ENCODE measurements at regions not wholly inside any gene's neighbourhood (a gene's known extent, or its start where the extent isn't known, plus 50 kb on each side); places are given as distances from the start of the nearest gene placed in this dataset.
A peak's percentile ranks its signal among the peaks of the same experiment; 100 is the strongest.

- Histone ChIP-seq H3K4me1 (ENCODE audit: control insufficient read depth, insufficient read depth, low read length) (no peaks in the 10 kb centered on the region; the same call in 1 of the 2 replicates), H3K9me3 (ENCODE audit: control insufficient read depth, insufficient read depth, low read length) (no peaks in the 10 kb centered on the region), H3K36me3 (ENCODE audit: control insufficient read depth, insufficient read depth, low read length) (no peaks in the 10 kb centered on the region), H3K4me3 (ENCODE audit: low read length) (no peak overlapping the region), H3K27ac (ENCODE audit: low read length) (no peak overlapping the region), H3K27me3 (ENCODE audit: control insufficient read depth, insufficient read depth, low read length) (no peaks in the 10 kb centered on the region)
- DNase-seq (ENCODE audit: low read depth, low spot score): no peak
- WGBS (ENCODE audit: insufficient coverage, insufficient read length): no CpG with 5 or more reads among the region's 6 CpGs
These were observed 659.4 kb downstream of the BCL11B start for GRCh38 chr14:98612434-98613200.

DNA sequence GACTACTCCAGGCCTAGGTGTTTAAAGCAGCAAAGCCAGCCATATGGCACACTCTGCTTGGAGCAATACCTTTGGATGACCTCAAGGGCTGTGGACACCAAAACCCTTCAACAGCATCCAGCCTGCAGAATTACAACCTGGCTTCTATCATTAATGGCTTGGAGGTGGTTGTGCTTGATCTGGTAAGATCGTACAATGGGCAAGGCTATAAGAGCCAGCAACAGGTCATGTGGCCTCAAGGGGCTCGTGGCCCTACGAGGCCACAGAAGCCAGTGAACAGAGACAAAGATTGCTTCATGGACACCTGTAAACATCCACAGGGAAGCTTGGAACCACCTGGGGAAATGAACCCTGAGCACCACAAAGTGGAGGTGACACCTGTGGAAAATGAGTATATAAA lies 657.3 kb downstream of the BCL11B start:
- Histone ChIP-seq H3K4me1 (ENCODE audit: control insufficient read depth, insufficient read depth, low read length) (no peaks in the 10 kb centered on the region; the same call in 1 of the 2 replicates), H3K36me3 (ENCODE audit: control insufficient read depth, insufficient read depth, low read length) (no peaks in the 10 kb centered on the region), H3K27me3 (ENCODE audit: control insufficient read depth, insufficient read depth, low read length) (no peaks in the 10 kb centered on the region), H3K4me3 (ENCODE audit: low read length) (no peak overlapping the region), H3K9me3 (ENCODE audit: control insufficient read depth, insufficient read depth, low read length) (no peaks in the 10 kb centered on the region), H3K27ac (ENCODE audit: low read length) (no peak overlapping the region)
- DNase-seq (ENCODE audit: low read depth, low spot score): no peak
- no CpG with 5 or more reads among the region's 3 CpGs for WGBS (ENCODE audit: insufficient coverage, insufficient read length)

DNA sequence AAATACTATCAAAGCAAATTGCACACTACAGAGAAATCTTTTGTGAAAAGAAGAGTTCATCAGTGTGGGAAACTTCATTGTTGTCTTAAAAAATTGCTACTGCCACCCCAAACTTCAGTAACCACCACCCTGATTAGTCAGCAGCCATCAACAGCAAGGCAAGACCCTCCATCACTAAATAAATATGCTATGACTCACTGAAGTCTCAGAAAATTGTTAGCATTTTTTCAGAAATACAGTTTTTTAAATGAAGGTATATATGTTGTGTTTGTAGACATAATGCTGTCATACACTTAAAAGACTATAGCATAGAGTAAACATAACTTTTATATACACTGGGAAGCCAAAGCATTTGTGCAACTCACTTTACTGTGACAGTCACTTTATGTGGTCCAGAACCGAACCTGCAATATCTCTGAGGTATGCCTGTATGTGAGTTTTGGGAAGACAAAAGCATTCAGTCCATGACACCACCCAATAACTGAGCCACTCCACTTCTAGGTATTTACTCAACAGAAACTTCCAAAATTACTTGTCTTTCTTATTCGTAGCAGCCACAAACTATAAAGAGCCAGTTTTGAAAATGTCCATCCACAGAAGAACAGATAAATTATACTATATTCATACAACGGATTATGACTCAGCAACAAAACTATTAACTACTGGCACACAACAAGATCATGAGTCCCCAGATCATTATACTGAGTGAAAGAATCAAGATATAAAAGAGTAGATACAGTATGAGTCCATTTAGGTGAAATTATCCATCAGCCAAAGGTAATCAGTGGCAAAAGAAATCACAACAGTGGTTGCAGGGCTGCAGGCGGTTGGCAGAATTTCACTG lies 649.6 kb downstream of the BCL11B start:
- no CpG with 5 or more reads among the region's 4 CpGs for WGBS (ENCODE audit: insufficient coverage, insufficient read length)
- Histone ChIP-seq H3K9me3 (ENCODE audit: control insufficient read depth, insufficient read depth, low read length) (no peaks in the 10 kb centered on the region), H3K4me1 (ENCODE audit: control insufficient read depth, insufficient read depth, low read length) (no peaks in the 10 kb centered on the region), H3K36me3 (ENCODE audit: control insufficient read depth, insufficient read depth, low read length) (no peaks in the 10 kb centered on the region), H3K27ac (ENCODE audit: low read length) (no peak overlapping the region), H3K4me3 (ENCODE audit: low read length) (no peak overlapping the region), H3K27me3 (ENCODE audit: control insufficient read depth, insufficient read depth, low read length) (no peaks in the 10 kb centered on the region)
- DNase-seq (ENCODE audit: low read depth, low spot score): no peak

DNA sequence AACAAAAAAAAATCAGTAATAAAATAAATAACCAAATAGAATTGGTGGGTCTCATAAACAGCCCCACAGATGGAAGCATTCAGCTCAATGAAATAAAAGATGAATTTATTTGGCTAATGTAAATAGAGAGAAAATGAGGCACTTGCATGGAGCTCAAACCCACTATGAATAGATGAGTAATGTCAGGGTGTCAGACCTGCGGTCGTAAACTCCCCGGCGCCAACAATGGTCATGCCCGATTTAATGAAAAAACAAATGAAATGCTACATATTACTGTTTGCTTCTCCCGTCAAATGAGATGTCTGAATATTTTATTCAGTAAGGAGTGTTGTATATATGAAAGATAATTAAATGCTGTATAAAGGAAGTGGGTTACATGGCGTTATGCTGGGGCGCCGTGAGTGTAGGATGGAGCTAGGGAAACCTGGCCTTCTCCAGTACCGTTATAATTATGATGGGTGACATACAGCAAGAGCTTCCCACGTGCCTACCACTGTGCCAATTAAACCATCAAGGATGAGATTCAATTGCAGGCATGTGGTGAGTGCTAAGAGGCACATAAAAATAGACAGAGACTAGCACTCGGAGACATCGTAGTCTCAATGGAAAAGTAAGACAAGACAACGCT lies 648.1 kb downstream of the BCL11B start:
- H3K4me3 ChIP-seq (ENCODE audit: low read length): no peak overlapping the region
- no peaks in the 10 kb centered on the region for H3K36me3 ChIP-seq (ENCODE audit: control insufficient read depth, insufficient read depth, low read length)
- H3K27ac ChIP-seq (ENCODE audit: low read length): no peak overlapping the region
- H3K9me3 ChIP-seq (ENCODE audit: control insufficient read depth, insufficient read depth, low read length): no peaks in the 10 kb centered on the region
- no peaks in the 10 kb centered on the region for H3K4me1 ChIP-seq (ENCODE audit: control insufficient read depth, insufficient read depth, low read length)
- no peak for DNase-seq (ENCODE audit: low read depth, low spot score)
- 100% methylated on average over 1 of the region's 14 CpGs for WGBS (ENCODE audit: insufficient coverage, insufficient read length)
- H3K27me3 ChIP-seq (ENCODE audit: control insufficient read depth, insufficient read depth, low read length): no peaks in the 10 kb centered on the region

DNA sequence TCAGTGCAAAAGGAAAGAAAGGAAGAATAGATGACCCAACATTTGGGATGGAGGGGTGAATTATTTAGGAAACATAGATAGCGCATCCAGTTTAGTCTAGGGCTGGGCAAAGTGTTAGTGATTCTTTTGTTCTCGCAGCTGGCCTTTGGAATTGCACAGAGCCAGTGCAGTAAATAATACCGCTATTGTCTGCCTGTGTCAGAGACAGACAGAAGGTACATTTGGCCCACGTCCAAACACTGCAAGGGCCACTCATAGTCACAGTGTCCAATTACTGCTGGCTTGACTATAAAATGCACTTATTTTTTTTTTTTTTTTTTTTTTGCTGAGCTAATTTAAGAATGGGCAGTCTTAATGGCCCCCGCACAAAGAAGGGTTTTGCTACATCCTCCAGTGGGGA lies 638.6 kb downstream of the BCL11B start:
- WGBS (ENCODE audit: insufficient coverage, insufficient read length): no CpG with 5 or more reads among the region's 5 CpGs

DNA sequence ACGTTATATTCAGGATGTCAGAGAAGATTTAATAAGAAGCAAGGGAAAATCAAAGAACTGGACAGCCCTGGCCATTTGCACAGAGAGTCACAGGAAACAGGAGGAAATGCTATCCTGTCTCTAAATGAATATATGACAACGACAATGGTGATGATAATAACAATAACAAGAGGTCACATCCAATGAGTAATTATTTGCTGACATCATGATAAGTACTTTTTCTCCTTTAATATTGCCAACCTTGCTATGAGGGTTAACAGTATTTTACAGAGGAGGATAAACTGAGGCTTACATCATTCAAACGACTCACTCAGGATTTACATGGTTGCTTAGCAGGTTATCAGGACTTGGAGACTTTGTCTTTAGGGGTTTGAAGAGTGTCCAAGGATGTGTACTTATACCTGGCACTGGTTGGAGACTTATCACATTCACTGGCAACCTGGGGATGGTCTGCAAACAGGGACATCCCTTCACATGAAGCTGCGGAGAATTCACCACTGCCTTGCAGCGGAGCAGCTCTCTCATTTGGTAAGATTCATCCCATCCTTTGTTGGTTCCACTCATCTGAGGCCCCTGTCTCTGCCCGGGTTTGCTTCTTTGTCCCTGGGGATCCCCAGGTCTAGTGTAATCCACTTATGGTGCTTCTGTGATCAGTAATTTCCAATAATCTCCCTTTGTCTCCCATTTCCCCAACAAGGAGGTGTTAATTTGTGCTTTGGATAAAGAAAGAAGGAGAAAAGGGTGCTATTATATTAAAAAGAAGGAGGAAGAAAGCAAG lies 637.8 kb downstream of the BCL11B start:
- WGBS (ENCODE audit: insufficient coverage, insufficient read length): no CpG with 5 or more reads among the region's 6 CpGs
- no peak for DNase-seq (ENCODE audit: low read depth, low spot score)
- no peak overlapping the region for H3K27ac ChIP-seq (ENCODE audit: low read length)

More for the DNA sequence above, 638.6 kb downstream of the BCL11B start:
- Histone ChIP-seq H3K9me3 (ENCODE audit: control insufficient read depth, insufficient read depth, low read length) (no peaks in the 10 kb centered on the region), H3K27me3 (ENCODE audit: control insufficient read depth, insufficient read depth, low read length) (no peaks in the 10 kb centered on the region), H3K36me3 (ENCODE audit: control insufficient read depth, insufficient read depth, low read length) (no peaks in the 10 kb centered on the region), H3K4me1 (ENCODE audit: control insufficient read depth, insufficient read depth, low read length) (no peaks in the 10 kb centered on the region), H3K4me3 (ENCODE audit: low read length) (no peak overlapping the region), H3K27ac (ENCODE audit: low read length) (no peak overlapping the region)
- no peak for DNase-seq (ENCODE audit: low read depth, low spot score)

DNA sequence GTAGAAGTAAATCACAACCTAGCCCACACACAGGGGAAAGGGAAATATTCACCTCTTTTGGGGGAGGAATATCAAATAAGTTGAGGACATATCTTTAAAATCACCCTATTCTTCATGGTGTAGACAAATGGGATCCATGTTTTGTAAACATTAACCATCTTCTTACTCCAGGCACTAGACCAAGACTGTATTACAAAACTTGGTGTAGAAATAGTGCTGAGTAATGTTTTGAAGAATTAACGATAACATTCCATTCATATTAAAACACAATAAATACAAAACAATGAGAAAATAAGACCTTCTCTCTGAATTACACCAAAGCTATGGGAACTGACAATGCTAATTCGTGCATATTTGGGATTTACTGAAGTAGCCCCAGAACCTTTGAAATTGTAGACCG lies 633.6 kb downstream of the BCL11B start:
- no CpG with 5 or more reads among the region's 3 CpGs for WGBS (ENCODE audit: insufficient coverage, insufficient read length)
- no peak overlapping the region for H3K4me3 ChIP-seq (ENCODE audit: low read length)
- DNase-seq (ENCODE audit: low read depth, low spot score): no peak
- H3K27ac ChIP-seq (ENCODE audit: low read length): no peak overlapping the region
- no peaks in the 10 kb centered on the region for H3K9me3 ChIP-seq (ENCODE audit: control insufficient read depth, insufficient read depth, low read length)
- no peaks in the 10 kb centered on the region for H3K36me3 ChIP-seq (ENCODE audit: control insufficient read depth, insufficient read depth, low read length)
- no peaks in the 10 kb centered on the region for H3K4me1 ChIP-seq (ENCODE audit: control insufficient read depth, insufficient read depth, low read length)
- H3K27me3 ChIP-seq (ENCODE audit: control insufficient read depth, insufficient read depth, low read length): no peaks in the 10 kb centered on the region

More for the DNA sequence above, 637.8 kb downstream of the BCL11B start:
- Histone ChIP-seq H3K9me3 (ENCODE audit: control insufficient read depth, insufficient read depth, low read length) (no peaks in the 10 kb centered on the region), H3K4me3 (ENCODE audit: low read length) (no peak overlapping the region), H3K36me3 (ENCODE audit: control insufficient read depth, insufficient read depth, low read length) (no peaks in the 10 kb centered on the region), H3K27me3 (ENCODE audit: control insufficient read depth, insufficient read depth, low read length) (no peaks in the 10 kb centered on the region), H3K4me1 (ENCODE audit: control insufficient read depth, insufficient read depth, low read length) (no peaks in the 10 kb centered on the region)

GRCh38 chr14:98647754-98648153 lies 624.2 kb downstream of the BCL11B start:
- no peak for DNase-seq (ENCODE audit: low read depth, low spot score)
- no CpG with 5 or more reads among the region's 5 CpGs for WGBS (ENCODE audit: insufficient coverage, insufficient read length)

GRCh38 chr14:98651037-98651436 lies 621.0 kb downstream of the BCL11B start:
- Histone ChIP-seq H3K27ac (ENCODE audit: low read length) (no peak overlapping the region), H3K4me1 (ENCODE audit: control insufficient read depth, insufficient read depth, low read length) (no peaks in the 10 kb centered on the region), H3K36me3 (ENCODE audit: control insufficient read depth, insufficient read depth, low read length) (no peaks in the 10 kb centered on the region), H3K4me3 (ENCODE audit: low read length) (no peak overlapping the region), H3K27me3 (ENCODE audit: control insufficient read depth, insufficient read depth, low read length) (no peaks in the 10 kb centered on the region), H3K9me3 (ENCODE audit: control insufficient read depth, insufficient read depth, low read length) (no peaks in the 10 kb centered on the region)
- DNase-seq (ENCODE audit: low read depth, low spot score): peak; percentile 43
- WGBS (ENCODE audit: insufficient coverage, insufficient read length): no CpG with 5 or more reads among the region's 3 CpGs

More at GRCh38 chr14:98647754-98648153, 624.2 kb downstream of the BCL11B start:
- no peak overlapping the region for H3K4me3 ChIP-seq (ENCODE audit: low read length)
- no peaks in the 10 kb centered on the region for H3K36me3 ChIP-seq (ENCODE audit: control insufficient read depth, insufficient read depth, low read length)
- no peaks in the 10 kb centered on the region for H3K27me3 ChIP-seq (ENCODE audit: control insufficient read depth, insufficient read depth, low read length)
- no peak overlapping the region for H3K27ac ChIP-seq (ENCODE audit: low read length)
- H3K4me1 ChIP-seq (ENCODE audit: control insufficient read depth, insufficient read depth, low read length): no peaks in the 10 kb centered on the region
- no peaks in the 10 kb centered on the region for H3K9me3 ChIP-seq (ENCODE audit: control insufficient read depth, insufficient read depth, low read length)

- no CpG with 5 or more reads among the region's 4 CpGs for WGBS (ENCODE audit: insufficient coverage, insufficient read length)
- H3K9me3 ChIP-seq (ENCODE audit: control insufficient read depth, insufficient read depth, low read length): no peaks in the 10 kb centered on the region
- no peaks in the 10 kb centered on the region for H3K36me3 ChIP-seq (ENCODE audit: control insufficient read depth, insufficient read depth, low read length)
- H3K27ac ChIP-seq (ENCODE audit: low read length): no peak overlapping the region
- no peak overlapping the region for H3K4me3 ChIP-seq (ENCODE audit: low read length)
- DNase-seq (ENCODE audit: low read depth, low spot score): peak; percentile 4
- no peaks in the 10 kb centered on the region; the same call in 1 of the 2 replicates for H3K4me1 ChIP-seq (ENCODE audit: control insufficient read depth, insufficient read depth, low read length)
- no peaks in the 10 kb centered on the region for H3K27me3 ChIP-seq (ENCODE audit: control insufficient read depth, insufficient read depth, low read length)
These were observed 607.0 kb downstream of the BCL11B start for GRCh38 chr14:98665007-98665406.
